ENCODE measurements at regions not wholly inside any gene's neighbourhood (a gene's known extent, or its start where the extent isn't known, plus 50 kb on each side); places are given as distances from the start of the nearest gene placed in this dataset.

GRCh38 chr12:63040526-63041220, 105.7 kb upstream of the PPM1H start:
- Histone ChIP-seq H3K4me2 (replicated peaks; ENCODE audit: low read depth, low read length, poor library complexity, severe bottlenecking) (no peak overlapping the region), H3K27ac (ENCODE audit: low read length in 2 of 2) (no peak overlapping the region), H3K9ac (ENCODE audit: low read length) (no peak overlapping the region), H3K79me2 (ENCODE audit: control insufficient read depth, insufficient read depth, low read length) (no peaks in the 10 kb centered on the region), H3K4me3 (ENCODE audit: control extremely low read depth in 1 of 5, extremely low read depth in 1 of 5, insufficient read depth in 1 of 5, low read depth in 2 of 5, low read length in 4 of 5) (no peak overlapping the region), H3K27me3 (replicated peaks in 1 of 4; ENCODE audit: control extremely low read depth in 1 of 4, control insufficient read depth in 3 of 4, insufficient read depth in 4 of 4, low read length in 3 of 4) (no peaks in the 10 kb centered on the region), H3K9me3 (ENCODE audit: control extremely low read depth in 1 of 3, control insufficient read depth in 2 of 3, insufficient read depth in 1 of 3, low read length in 2 of 3) (no peaks in the 10 kb centered on the region), H2AFZ (ENCODE audit: insufficient read depth, low read depth, low read length, poor library complexity, severe bottlenecking) (no peak overlapping the region), H3K4me1 (ENCODE audit: control insufficient read depth in 2 of 2, insufficient read depth in 2 of 2, low read length in 2 of 2) (no peaks in the 10 kb centered on the region), H4K20me1 (ENCODE audit: control insufficient read depth, insufficient read depth, low read length, poor library complexity, severe bottlenecking) (no peaks in the 10 kb centered on the region), H3K36me3 (replicated peaks in 1 of 2; ENCODE audit: control extremely low read depth in 1 of 2, control insufficient read depth in 1 of 2, extremely low read depth in 1 of 2, insufficient read depth in 2 of 2, low read length in 1 of 2) (no peaks in the 10 kb centered on the region)
- intact Hi-C loops (cut with micrococcal nuclease) = no loop called here
- no peak for TF ChIP-seq EZH2 (IDR thresholded peaks at IDR 0.05; ENCODE audit: borderline replicate concordance, insufficient read depth, low read depth, low read length, poor library complexity, severe bottlenecking)
- TF ChIP-seq, protein P1, sequence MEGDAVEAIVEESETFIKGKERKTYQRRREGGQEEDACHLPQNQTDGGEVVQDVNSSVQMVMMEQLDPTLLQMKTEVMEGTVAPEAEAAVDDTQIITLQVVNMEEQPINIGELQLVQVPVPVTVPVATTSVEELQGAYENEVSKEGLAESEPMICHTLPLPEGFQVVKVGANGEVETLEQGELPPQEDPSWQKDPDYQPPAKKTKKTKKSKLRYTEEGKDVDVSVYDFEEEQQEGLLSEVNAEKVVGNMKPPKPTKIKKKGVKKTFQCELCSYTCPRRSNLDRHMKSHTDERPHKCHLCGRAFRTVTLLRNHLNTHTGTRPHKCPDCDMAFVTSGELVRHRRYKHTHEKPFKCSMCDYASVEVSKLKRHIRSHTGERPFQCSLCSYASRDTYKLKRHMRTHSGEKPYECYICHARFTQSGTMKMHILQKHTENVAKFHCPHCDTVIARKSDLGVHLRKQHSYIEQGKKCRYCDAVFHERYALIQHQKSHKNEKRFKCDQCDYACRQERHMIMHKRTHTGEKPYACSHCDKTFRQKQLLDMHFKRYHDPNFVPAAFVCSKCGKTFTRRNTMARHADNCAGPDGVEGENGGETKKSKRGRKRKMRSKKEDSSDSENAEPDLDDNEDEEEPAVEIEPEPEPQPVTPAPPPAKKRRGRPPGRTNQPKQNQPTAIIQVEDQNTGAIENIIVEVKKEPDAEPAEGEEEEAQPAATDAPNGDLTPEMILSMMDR (IDR thresholded peaks at IDR 0.05) = no peak
- H3K4me3 Mint-ChIP-seq = no peak overlapping the region
- POLR2A ChIA-PET = no interaction called here
- ATAC-seq (ENCODE audit: low read depth) = no peak
- H3K9me3 Mint-ChIP-seq (ENCODE audit: insufficient read depth) = no peaks in the 10 kb centered on the region
- CTCF ChIA-PET = no interaction called here
- no peaks in the 10 kb centered on the region for H3K27me3 Mint-ChIP-seq
- DNase-seq = no peak
- no peaks in the 10 kb centered on the region for H3K4me1 Mint-ChIP-seq
- no peak overlapping the region for H3K27ac Mint-ChIP-seq
- WGBS (ENCODE audit: insufficient coverage) = no CpG with 5 or more reads among the region's 5 CpGs

- Mint-ChIP-seq H3K27me3 (peaks cover 4% of the 10 kb centered on the region), H3K9me3 (ENCODE audit: insufficient read depth) (no peaks in the 10 kb centered on the region), H3K27ac (no peak overlapping the region), H3K4me3 (no peak overlapping the region), H3K4me1 (no peaks in the 10 kb centered on the region)
- Histone ChIP-seq H4K20me1 (ENCODE audit: control insufficient read depth, insufficient read depth, low read length, poor library complexity, severe bottlenecking) (no peaks in the 10 kb centered on the region), H3K27ac (ENCODE audit: low read length in 2 of 2) (no peak overlapping the region), H3K9ac (ENCODE audit: low read length) (no peak overlapping the region), H3K4me1 (ENCODE audit: control insufficient read depth in 2 of 2, insufficient read depth in 2 of 2, low read length in 2 of 2) (no peaks in the 10 kb centered on the region), H3K79me2 (ENCODE audit: control insufficient read depth, insufficient read depth, low read length) (no peaks in the 10 kb centered on the region), H3K4me2 (replicated peaks; ENCODE audit: low read depth, low read length, poor library complexity, severe bottlenecking) (no peak overlapping the region), H3K4me3 (ENCODE audit: control extremely low read depth in 1 of 5, extremely low read depth in 1 of 5, insufficient read depth in 1 of 5, low read depth in 2 of 5, low read length in 4 of 5) (no peak overlapping the region), H2AFZ (ENCODE audit: insufficient read depth, low read depth, low read length, poor library complexity, severe bottlenecking) (no peak overlapping the region), H3K9me3 (ENCODE audit: control extremely low read depth in 1 of 3, control insufficient read depth in 2 of 3, insufficient read depth in 1 of 3, low read length in 2 of 3) (no peaks in the 10 kb centered on the region), H3K36me3 (replicated peaks in 1 of 2; ENCODE audit: control extremely low read depth in 1 of 2, control insufficient read depth in 1 of 2, extremely low read depth in 1 of 2, insufficient read depth in 2 of 2, low read length in 1 of 2) (no peaks in the 10 kb centered on the region), H3K27me3 (replicated peaks in 1 of 4; ENCODE audit: control extremely low read depth in 1 of 4, control insufficient read depth in 3 of 4, insufficient read depth in 4 of 4, low read length in 3 of 4) (no peaks in the 10 kb centered on the region)
- intact Hi-C loops (cut with micrococcal nuclease) = no loop called here
- ChIA-PET CTCF (no interaction called here), POLR2A (no interaction called here)
- ATAC-seq (ENCODE audit: low read depth) (no peak), DNase-seq (no peak)
- TF ChIP-seq, protein P1 (IDR thresholded peaks at IDR 0.05) = no peak
- no peak for TF ChIP-seq EZH2 (IDR thresholded peaks at IDR 0.05; ENCODE audit: borderline replicate concordance, insufficient read depth, low read depth, low read length, poor library complexity, severe bottlenecking)
- 100% methylated on average over 1 of the region's 3 CpGs for WGBS (ENCODE audit: insufficient coverage)
Observed at GRCh38 chr12:63038713-63039100, 103.8 kb upstream of the PPM1H start.
